ENCODE measurements at regions not wholly inside any gene's neighbourhood (a gene's known extent, or its start where the extent isn't known, plus 50 kb on each side); places are given as distances from the start of the nearest gene placed in this dataset.

GRCh38 chr9:127557998-127558546, 54.0 kb upstream of the STXBP1 start:
- H3K4me1 ChIP-seq, result no peaks in the 10 kb centered on the region; the same call in 1 of the 2 replicates
- H3K4me3 ChIP-seq (ENCODE audit: low read depth, low read length), result no peak overlapping the region
- H3K36me3 ChIP-seq, result no peaks in the 10 kb centered on the region
- TF ChIP-seq, protein P1, sequence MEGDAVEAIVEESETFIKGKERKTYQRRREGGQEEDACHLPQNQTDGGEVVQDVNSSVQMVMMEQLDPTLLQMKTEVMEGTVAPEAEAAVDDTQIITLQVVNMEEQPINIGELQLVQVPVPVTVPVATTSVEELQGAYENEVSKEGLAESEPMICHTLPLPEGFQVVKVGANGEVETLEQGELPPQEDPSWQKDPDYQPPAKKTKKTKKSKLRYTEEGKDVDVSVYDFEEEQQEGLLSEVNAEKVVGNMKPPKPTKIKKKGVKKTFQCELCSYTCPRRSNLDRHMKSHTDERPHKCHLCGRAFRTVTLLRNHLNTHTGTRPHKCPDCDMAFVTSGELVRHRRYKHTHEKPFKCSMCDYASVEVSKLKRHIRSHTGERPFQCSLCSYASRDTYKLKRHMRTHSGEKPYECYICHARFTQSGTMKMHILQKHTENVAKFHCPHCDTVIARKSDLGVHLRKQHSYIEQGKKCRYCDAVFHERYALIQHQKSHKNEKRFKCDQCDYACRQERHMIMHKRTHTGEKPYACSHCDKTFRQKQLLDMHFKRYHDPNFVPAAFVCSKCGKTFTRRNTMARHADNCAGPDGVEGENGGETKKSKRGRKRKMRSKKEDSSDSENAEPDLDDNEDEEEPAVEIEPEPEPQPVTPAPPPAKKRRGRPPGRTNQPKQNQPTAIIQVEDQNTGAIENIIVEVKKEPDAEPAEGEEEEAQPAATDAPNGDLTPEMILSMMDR (IDR thresholded peaks at IDR 0.05; ENCODE audit: low read depth, low read length), result no peak
- H3K27me3 ChIP-seq, result no peaks in the 10 kb centered on the region
- H3K9me3 ChIP-seq, result no peaks in the 10 kb centered on the region
- no peak for DNase-seq

DNA sequence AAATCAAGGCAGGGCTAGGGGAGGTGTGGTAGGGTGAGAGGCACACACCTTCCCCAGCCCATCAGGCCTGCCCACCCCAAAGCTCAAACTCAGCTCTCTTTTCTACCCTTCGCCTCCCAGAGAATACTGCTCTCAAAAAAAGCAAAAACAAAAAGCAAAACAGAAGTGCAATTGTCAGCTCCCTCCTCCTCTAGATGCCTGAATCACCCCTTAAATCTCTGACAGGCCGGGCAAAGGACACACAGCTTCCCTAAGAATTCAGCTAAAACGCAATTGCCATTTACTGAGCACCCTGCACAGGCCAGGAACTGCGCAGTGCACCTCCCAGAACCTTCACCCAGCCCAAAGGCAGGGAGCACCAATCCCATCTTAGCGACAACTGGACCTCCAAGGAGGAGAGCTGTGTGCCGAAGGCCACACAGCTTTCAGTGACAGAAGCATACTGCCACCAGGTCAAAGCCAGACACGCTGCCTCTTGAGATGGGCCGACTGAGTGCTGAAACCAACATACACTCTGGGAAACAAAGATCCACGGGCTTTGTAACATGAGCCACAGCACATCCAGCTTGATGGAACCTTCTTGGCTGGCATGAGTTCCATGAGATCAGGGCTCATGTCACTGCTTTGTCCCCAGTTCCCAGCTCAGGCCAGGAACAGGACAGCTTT, 53.4 kb upstream of the STXBP1 start:
- Histone ChIP-seq H3K36me3 (no peaks in the 10 kb centered on the region), H3K4me3 (ENCODE audit: low read depth, low read length) (no peak overlapping the region), H3K9me3 (no peaks in the 10 kb centered on the region), H3K4me1 (no peaks in the 10 kb centered on the region; the same call in 1 of the 2 replicates), H3K27me3 (no peaks in the 10 kb centered on the region)
- no peak for DNase-seq
- TF ChIP-seq, protein P1 (IDR thresholded peaks at IDR 0.05; ENCODE audit: low read depth, low read length), result no peak

DNA sequence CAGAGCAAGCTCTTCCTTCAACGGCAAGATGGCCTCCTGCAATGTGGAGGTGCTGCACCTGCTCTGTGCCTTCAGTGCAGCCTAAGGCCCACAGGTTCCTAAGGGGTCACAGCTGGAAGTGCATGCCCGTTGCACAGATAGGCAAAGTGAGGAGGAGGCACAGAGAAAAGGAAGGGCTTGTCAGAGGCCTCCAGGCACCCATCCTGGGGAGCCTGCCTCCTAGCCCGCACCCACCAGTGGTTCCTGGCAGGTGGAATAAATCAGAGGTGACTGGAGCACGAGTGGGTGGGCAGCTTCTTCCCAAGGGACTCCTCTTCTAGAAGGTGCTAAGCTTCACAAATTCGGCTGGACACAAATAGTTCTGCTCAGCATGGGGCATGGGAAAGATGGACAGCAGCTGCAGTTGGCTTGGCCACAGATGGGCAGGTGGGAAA, 52.8 kb upstream of the STXBP1 start:
- TF ChIP-seq, protein P1 (IDR thresholded peaks at IDR 0.05; ENCODE audit: low read depth, low read length), result no peak
- Histone ChIP-seq H3K9me3 (no peaks in the 10 kb centered on the region), H3K36me3 (no peaks in the 10 kb centered on the region), H3K4me3 (ENCODE audit: low read depth, low read length) (no peak overlapping the region), H3K4me1 (no peaks in the 10 kb centered on the region; the same call in 1 of the 2 replicates), H3K27me3 (no peaks in the 10 kb centered on the region)
- no peak for DNase-seq

DNA sequence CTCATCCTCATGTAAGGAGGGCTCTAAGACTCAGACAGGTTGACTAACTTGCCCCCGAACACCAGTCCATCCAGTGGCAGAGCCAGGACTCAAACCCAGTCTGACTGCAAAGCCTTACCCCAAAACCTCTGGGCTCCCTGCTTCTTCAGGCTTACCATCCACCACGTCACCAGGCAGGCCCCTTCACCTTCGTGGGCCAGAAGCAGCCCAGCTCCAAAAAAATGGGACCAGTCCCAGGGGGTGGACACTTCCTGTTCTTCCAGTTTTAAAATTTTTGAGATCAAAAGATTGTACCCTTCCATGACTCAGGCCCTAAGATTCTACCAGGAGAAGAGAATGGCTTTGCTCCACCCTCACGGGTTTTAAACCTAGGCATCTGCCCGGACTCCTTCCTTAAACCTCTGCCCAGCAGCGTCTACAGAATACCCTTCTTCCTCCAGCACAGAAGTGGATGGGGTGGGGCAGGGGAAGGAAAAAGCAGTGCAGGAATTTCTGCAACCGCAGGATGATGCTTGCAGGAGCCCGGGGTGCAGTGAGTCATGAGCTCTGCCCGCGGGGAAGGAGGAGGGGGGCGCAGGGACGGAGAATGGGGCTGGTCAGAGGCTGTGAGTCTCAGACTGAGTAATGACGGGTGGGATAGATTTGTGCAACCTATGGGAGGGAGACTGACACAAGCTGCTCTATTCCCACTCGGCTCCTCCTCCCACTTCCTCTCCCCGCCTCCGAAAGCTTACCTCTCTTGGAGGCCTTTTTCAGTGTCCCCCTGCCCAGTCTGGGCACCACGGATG, 50.4 kb upstream of the STXBP1 start:
- TF ChIP-seq, protein P1 (IDR thresholded peaks at IDR 0.05; ENCODE audit: low read depth, low read length), result no peak
- H3K4me1 ChIP-seq, result no peaks in the 10 kb centered on the region; the same call in 1 of the 2 replicates
- H3K27me3 ChIP-seq, result no peaks in the 10 kb centered on the region
- DNase-seq, result no peak
- no peaks in the 10 kb centered on the region for H3K9me3 ChIP-seq
- no peaks in the 10 kb centered on the region for H3K36me3 ChIP-seq
- no peak overlapping the region for H3K4me3 ChIP-seq (ENCODE audit: low read depth, low read length)
